Stimulated activated CD4-positive, alpha-beta T cell treated with anti-CD3 and anti-CD28 coated beads, Interleukin-12 subunit alpha, Interleukin-12 subunit beta, amount 100 ng/mL, for 24 hours (primary cell): ENCODE measurements at regions not wholly inside any gene's neighbourhood (a gene's known extent, or its start where the extent isn't known, plus 50 kb on each side); places are given as distances from the start of the nearest gene placed in this dataset.
"Not testable (repeated sequence)": the region's sequence is repeated elsewhere in the genome, so short reads cannot be mapped to it uniquely, and the experiment has no call there.

Experiments
- DNase-seq, 2 experiments: peaks; one replicate each; pipeline ENCODE4 v3.0.0-alpha.2; 2020; ENCODE audit warnings: low read depth in 2 of 2

GRCh38 chr5:101212942-101213514 lies 309.9 kb upstream of the ST8SIA4 start:
- DNase-seq, result no peak

- DNase-seq, result no peak
Observed at GRCh38 chr5:101206534-101206933, 303.5 kb upstream of the ST8SIA4 start.

GRCh38 chr5:101205065-101205464 lies 302.0 kb upstream of the ST8SIA4 start:
- not testable (repeated sequence) for DNase-seq

GRCh38 chr5:101180365-101180764 lies 277.3 kb upstream of the ST8SIA4 start:
- DNase-seq, result not testable (repeated sequence)

- DNase-seq, result no peak
Observed at GRCh38 chr5:101176605-101177004, 273.5 kb upstream of the ST8SIA4 start.

GRCh38 chr5:101174981-101175380 lies 271.9 kb upstream of the ST8SIA4 start:
- no peak for DNase-seq

GRCh38 chr5:101163088-101163487 lies 260.0 kb upstream of the ST8SIA4 start:
- DNase-seq, result no peak

GRCh38 chr5:101160002-101160401 lies 256.9 kb upstream of the ST8SIA4 start:
- no peak for DNase-seq

GRCh38 chr5:101159006-101159405 lies 255.9 kb upstream of the ST8SIA4 start:
- DNase-seq, result no peak

- no peak for DNase-seq
Observed at GRCh38 chr5:101153526-101153925, 250.4 kb upstream of the ST8SIA4 start.

- no peak for DNase-seq
Observed at GRCh38 chr5:101143526-101143925, 240.4 kb upstream of the ST8SIA4 start.

GRCh38 chr5:101142102-101142501 lies 239.0 kb upstream of the ST8SIA4 start:
- no peak for DNase-seq

GRCh38 chr5:101136454-101136853 lies 233.4 kb upstream of the ST8SIA4 start:
- DNase-seq, result no peak

GRCh38 chr5:101123363-101123762 lies 220.3 kb upstream of the ST8SIA4 start:
- no peak for DNase-seq

GRCh38 chr5:101112645-101113044 lies 209.6 kb upstream of the ST8SIA4 start:
- DNase-seq, result no peak

GRCh38 chr5:101103874-101104273 lies 200.8 kb upstream of the ST8SIA4 start:
- DNase-seq, result no peak

GRCh38 chr5:101102506-101102905 lies 199.4 kb upstream of the ST8SIA4 start:
- DNase-seq, result no peak

- DNase-seq, result no peak
Observed at GRCh38 chr5:101091902-101092301, 188.8 kb upstream of the ST8SIA4 start.

- DNase-seq, result no peak
Observed at GRCh38 chr5:101084353-101084752, 181.3 kb upstream of the ST8SIA4 start.

GRCh38 chr5:101080462-101081240 lies 177.6 kb upstream of the ST8SIA4 start:
- no peak for DNase-seq

GRCh38 chr5:101068298-101068697 lies 165.2 kb upstream of the ST8SIA4 start:
- no peak for DNase-seq

- no peak for DNase-seq
Observed at GRCh38 chr5:101067429-101067828, 164.3 kb upstream of the ST8SIA4 start.

- no peak for DNase-seq
Observed at GRCh38 chr5:101062902-101063301, 159.8 kb upstream of the ST8SIA4 start.

GRCh38 chr5:101047181-101047580 lies 144.1 kb upstream of the ST8SIA4 start:
- DNase-seq, result no peak
